ENCODE measurements at regions not wholly inside any gene's neighbourhood (a gene's known extent, or its start where the extent isn't known, plus 50 kb on each side); places are given as distances from the start of the nearest gene placed in this dataset.

DNA sequence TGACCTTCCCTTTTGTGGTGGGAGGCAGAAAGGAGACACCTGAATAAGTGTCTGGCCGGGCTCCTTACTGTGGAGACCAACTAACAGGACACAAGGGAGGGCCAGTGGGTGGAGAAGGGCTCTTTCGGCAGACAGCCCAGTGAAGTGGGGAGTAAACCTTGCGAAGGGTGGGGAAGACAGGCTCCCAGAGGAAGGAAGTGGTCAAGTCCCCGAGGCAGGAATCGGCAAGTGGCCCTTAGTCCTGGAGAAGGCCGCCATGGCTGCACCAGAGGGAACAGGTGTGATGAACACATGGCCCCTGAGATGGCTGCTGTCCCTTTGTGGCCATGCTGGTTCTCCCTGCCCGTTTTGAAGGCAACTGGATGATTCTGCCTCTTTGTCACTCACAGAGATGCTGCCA, 187.2 kb upstream of the IGFBP3 start:
- H3K36me3 Mint-ChIP-seq: no peaks in the 10 kb centered on the region
- ChIA-PET POLR2A (no interaction called here), CTCF (interaction anchor here (0.9 kb wide), 1 partner anchor 185 kb away, joined by 3 read pairs; no protein-coding TSS in a partner anchor)
- no peaks in the 10 kb centered on the region for H3K27me3 Mint-ChIP-seq (ENCODE audit: low read depth)
- H3K27ac Mint-ChIP-seq: no peak overlapping the region
- TF ChIP-seq ZNF425 (CRISPR knock-in tag; conservative IDR thresholded peaks at IDR 0.05) (no peak), ATF1 (CRISPR knock-in tag; IDR thresholded peaks at IDR 0.05) (no peak), GTF2I (CRISPR knock-in tag; conservative IDR thresholded peaks at IDR 0.05) (no peak), EMX1 (CRISPR knock-in tag; IDR thresholded peaks at IDR 0.05) (no peak), USF1 (CRISPR knock-in tag; IDR thresholded peaks at IDR 0.05) (no peak), SP1 (CRISPR knock-in tag; conservative IDR thresholded peaks at IDR 0.05) (no peak), E2F4 (CRISPR knock-in tag; IDR thresholded peaks at IDR 0.05; ENCODE audit: borderline replicate concordance, low read depth) (no peak), RELA (CRISPR knock-in tag; IDR thresholded peaks at IDR 0.05; ENCODE audit: borderline replicate concordance) (no peak), E2F5 (CRISPR knock-in tag; IDR thresholded peaks at IDR 0.05) (no peak), SMAD4 (CRISPR knock-in tag; IDR thresholded peaks at IDR 0.05) (no peak), JAZF1 (CRISPR knock-in tag; IDR thresholded peaks at IDR 0.05) (no peak)
- TF ChIP-seq, protein P1, sequence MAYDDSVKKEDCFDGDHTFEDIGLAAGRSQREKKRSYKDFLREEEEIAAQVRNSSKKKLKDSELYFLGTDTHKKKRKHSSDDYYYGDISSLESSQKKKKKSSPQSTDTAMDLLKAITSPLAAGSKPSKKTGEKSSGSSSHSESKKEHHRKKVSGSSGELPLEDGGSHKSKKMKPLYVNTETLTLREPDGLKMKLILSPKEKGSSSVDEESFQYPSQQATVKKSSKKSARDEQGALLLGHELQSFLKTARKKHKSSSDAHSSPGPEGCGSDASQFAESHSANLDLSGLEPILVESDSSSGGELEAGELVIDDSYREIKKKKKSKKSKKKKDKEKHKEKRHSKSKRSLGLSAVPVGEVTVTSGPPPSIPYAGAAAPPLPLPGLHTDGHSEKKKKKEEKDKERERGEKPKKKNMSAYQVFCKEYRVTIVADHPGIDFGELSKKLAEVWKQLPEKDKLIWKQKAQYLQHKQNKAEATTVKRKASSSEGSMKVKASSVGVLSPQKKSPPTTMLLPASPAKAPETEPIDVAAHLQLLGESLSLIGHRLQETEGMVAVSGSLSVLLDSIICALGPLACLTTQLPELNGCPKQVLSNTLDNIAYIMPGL (CRISPR knock-in tag; IDR thresholded peaks at IDR 0.05): no peak
- no peaks in the 10 kb centered on the region; the same call in 1 of the 2 replicates for H3K9me3 Mint-ChIP-seq
- no peaks in the 10 kb centered on the region for H3K4me1 Mint-ChIP-seq
- H3K4me3 Mint-ChIP-seq: no peak overlapping the region
- DNase-seq (ENCODE audit: low spot score): no peak
- ATAC-seq: no peak

- ChIA-PET CTCF (no interaction called here), POLR2A (no interaction called here)
- no peak overlapping the region for H3K4me3 Mint-ChIP-seq
- no peaks in the 10 kb centered on the region; the same call in 1 of the 2 replicates for H3K9me3 Mint-ChIP-seq
- DNase-seq (ENCODE audit: low spot score): no peak
- ATAC-seq: no peak
- no peaks in the 10 kb centered on the region for H3K36me3 Mint-ChIP-seq
- H3K27me3 Mint-ChIP-seq (ENCODE audit: low read depth): no peaks in the 10 kb centered on the region
- H3K27ac Mint-ChIP-seq: no peak overlapping the region
- no peaks in the 10 kb centered on the region for H3K4me1 Mint-ChIP-seq
- TF ChIP-seq, protein P2, sequence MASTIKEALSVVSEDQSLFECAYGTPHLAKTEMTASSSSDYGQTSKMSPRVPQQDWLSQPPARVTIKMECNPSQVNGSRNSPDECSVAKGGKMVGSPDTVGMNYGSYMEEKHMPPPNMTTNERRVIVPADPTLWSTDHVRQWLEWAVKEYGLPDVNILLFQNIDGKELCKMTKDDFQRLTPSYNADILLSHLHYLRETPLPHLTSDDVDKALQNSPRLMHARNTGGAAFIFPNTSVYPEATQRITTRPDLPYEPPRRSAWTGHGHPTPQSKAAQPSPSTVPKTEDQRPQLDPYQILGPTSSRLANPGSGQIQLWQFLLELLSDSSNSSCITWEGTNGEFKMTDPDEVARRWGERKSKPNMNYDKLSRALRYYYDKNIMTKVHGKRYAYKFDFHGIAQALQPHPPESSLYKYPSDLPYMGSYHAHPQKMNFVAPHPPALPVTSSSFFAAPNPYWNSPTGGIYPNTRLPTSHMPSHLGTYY (CRISPR knock-in tag; IDR thresholded peaks at IDR 0.05): no peak
- TF ChIP-seq ZMAT4 (CRISPR knock-in tag; IDR thresholded peaks at IDR 0.05) (no peak), CREM (CRISPR knock-in tag; IDR thresholded peaks at IDR 0.05) (no peak), GABPB1 (CRISPR knock-in tag; IDR thresholded peaks at IDR 0.05) (no peak)
- TF ChIP-seq, protein P3, sequence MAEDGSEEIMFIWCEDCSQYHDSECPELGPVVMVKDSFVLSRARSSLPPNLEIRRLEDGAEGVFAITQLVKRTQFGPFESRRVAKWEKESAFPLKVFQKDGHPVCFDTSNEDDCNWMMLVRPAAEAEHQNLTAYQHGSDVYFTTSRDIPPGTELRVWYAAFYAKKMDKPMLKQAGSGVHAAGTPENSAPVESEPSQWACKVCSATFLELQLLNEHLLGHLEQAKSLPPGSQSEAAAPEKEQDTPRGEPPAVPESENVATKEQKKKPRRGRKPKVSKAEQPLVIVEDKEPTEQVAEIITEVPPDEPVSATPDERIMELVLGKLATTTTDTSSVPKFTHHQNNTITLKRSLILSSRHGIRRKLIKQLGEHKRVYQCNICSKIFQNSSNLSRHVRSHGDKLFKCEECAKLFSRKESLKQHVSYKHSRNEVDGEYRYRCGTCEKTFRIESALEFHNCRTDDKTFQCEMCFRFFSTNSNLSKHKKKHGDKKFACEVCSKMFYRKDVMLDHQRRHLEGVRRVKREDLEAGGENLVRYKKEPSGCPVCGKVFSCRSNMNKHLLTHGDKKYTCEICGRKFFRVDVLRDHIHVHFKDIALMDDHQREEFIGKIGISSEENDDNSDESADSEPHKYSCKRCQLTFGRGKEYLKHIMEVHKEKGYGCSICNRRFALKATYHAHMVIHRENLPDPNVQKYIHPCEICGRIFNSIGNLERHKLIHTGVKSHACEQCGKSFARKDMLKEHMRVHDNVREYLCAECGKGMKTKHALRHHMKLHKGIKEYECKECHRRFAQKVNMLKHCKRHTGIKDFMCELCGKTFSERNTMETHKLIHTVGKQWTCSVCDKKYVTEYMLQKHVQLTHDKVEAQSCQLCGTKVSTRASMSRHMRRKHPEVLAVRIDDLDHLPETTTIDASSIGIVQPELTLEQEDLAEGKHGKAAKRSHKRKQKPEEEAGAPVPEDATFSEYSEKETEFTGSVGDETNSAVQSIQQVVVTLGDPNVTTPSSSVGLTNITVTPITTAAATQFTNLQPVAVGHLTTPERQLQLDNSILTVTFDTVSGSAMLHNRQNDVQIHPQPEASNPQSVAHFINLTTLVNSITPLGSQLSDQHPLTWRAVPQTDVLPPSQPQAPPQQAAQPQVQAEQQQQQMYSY (CRISPR knock-in tag; IDR thresholded peaks at IDR 0.05): no peak
- TF ChIP-seq, protein P4, sequence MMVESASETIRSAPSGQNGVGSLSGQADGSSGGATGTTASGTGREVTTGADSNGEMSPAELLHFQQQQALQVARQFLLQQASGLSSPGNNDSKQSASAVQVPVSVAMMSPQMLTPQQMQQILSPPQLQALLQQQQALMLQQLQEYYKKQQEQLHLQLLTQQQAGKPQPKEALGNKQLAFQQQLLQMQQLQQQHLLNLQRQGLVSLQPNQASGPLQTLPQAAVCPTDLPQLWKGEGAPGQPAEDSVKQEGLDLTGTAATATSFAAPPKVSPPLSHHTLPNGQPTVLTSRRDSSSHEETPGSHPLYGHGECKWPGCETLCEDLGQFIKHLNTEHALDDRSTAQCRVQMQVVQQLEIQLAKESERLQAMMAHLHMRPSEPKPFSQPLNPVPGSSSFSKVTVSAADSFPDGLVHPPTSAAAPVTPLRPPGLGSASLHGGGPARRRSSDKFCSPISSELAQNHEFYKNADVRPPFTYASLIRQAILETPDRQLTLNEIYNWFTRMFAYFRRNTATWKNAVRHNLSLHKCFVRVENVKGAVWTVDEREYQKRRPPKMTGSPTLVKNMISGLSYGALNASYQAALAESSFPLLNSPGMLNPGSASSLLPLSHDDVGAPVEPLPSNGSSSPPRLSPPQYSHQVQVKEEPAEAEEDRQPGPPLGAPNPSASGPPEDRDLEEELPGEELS (CRISPR knock-in tag; IDR thresholded peaks at IDR 0.05): no peak
- TF ChIP-seq, protein P1 (CRISPR knock-in tag; IDR thresholded peaks at IDR 0.05): no peak
Observed at GRCh38 chr7:46107610-46108217, 186.6 kb upstream of the IGFBP3 start.
